HEK293 (cell line): ENCODE measurements at regions not wholly inside any gene's neighbourhood (a gene's known extent, or its start where the extent isn't known, plus 50 kb on each side); places are given as distances from the start of the nearest gene placed in this dataset.

Experiments
- CTCF ChIA-PET: fragments of 350-600 bp; formaldehyde crosslinking; extraction: SDS; loops from one replicate; lab custom pipeline; 2021; ENCODE audit warnings: antibody characterized with exemption; lab: Yijun Ruan, JAX
- POLR2A ChIA-PET: fragments of 300-600 bp; formaldehyde crosslinking; extraction: SDS; loops from one replicate; lab custom pipeline; 2020; ENCODE audit warnings: antibody characterized with exemption, inconsistent platforms; lab: Yijun Ruan, JAX
- H3K27ac ChIP-seq: fragments of 200-500 bp; sonication (Bioruptor generic); 2 replicates; pipeline ENCODE4 v1.5.1; 2014; ENCODE audit warnings: low read depth, low read length, control low read depth, inconsistent platforms; ENCODE audit errors: extremely low read depth
- H3K36me3 ChIP-seq, 2 experiments: fragments of 200-500 bp in 1 of 2; sonication (Bioruptor generic) in 1 of 2; 1 replicate in 1 of 2; 2 replicates in 1 of 2; pipeline ENCODE4 v1.5.1; 2014 to 2017; ENCODE audit warnings: inconsistent platforms in 2 of 2, low read length in 2 of 2; ENCODE audit not compliant: control insufficient read depth in 2 of 2, insufficient read depth in 1 of 2
- H3K4me1 ChIP-seq: fragments of 200-500 bp; sonication (Bioruptor generic); 2 replicates; pipeline ENCODE4 v1.5.1; 2014; ENCODE audit warnings: mild to moderate bottlenecking, low read length, inconsistent platforms; ENCODE audit not compliant: control insufficient read depth, insufficient read depth
- H3K4me3 ChIP-seq: 2 replicates; pipeline ENCODE4 v1.5.1; 2011; ENCODE audit warnings: low read depth, mild to moderate bottlenecking, control low read depth, low read length, moderate library complexity
- H3K9me3 ChIP-seq: fragments of 200-500 bp; sonication (Bioruptor generic); 2 replicates; pipeline ENCODE4 v1.5.1; 2014; ENCODE audit warnings: low read depth, low read length, inconsistent platforms; ENCODE audit not compliant: control insufficient read depth, insufficient read depth
- ATF2 ChIP-seq: fragments of 450-650 bp; formaldehyde crosslinking; IDR thresholded peaks from 2 replicates; pipeline ENCODE4 v1.5.1; 2016; ENCODE audit warnings: missing biosample characterization, missing genetic modification characterization, low read depth
- BCL11A ChIP-seq: fragments of 450-650 bp; formaldehyde crosslinking; IDR thresholded peaks from 2 replicates; pipeline ENCODE4 v1.5.1; 2016; ENCODE audit warnings: low read depth, missing biosample characterization, missing genetic modification characterization
- GLI4 ChIP-seq: fragments of 450-650 bp; formaldehyde crosslinking; IDR thresholded peaks from 2 replicates; pipeline ENCODE4 v1.5.1; 2016; ENCODE audit warnings: missing biosample characterization, missing genetic modification characterization
- MYNN ChIP-seq: fragments of 450-650 bp; formaldehyde crosslinking; IDR thresholded peaks from 2 replicates; pipeline ENCODE4 v1.5.1; 2016; ENCODE audit warnings: missing biosample characterization, missing genetic modification characterization, borderline replicate concordance
- MZF1 ChIP-seq: fragments of 450-650 bp; formaldehyde crosslinking; IDR thresholded peaks from 2 replicates; pipeline ENCODE4 v1.5.1; 2017; ENCODE audit warnings: missing biosample characterization, missing genetic modification characterization, borderline replicate concordance
- PRDM1 ChIP-seq: fragments of 450-650 bp; formaldehyde crosslinking; IDR thresholded peaks from 2 replicates; pipeline ENCODE4; 2016; ENCODE audit warnings: missing biosample characterization, missing genetic modification characterization
- PRDM6 ChIP-seq: fragments of 450-650 bp; formaldehyde crosslinking; IDR thresholded peaks from 2 replicates; pipeline ENCODE4 v1.5.1; 2017; ENCODE audit warnings: missing biosample characterization, missing genetic modification characterization
- WT1 ChIP-seq: fragments of 450-650 bp; formaldehyde crosslinking; IDR thresholded peaks from 2 replicates; pipeline ENCODE4 v1.5.1; 2016; ENCODE audit warnings: missing biosample characterization, missing genetic modification characterization
- YY2 ChIP-seq: fragments of 450-650 bp; formaldehyde crosslinking; IDR thresholded peaks from 2 replicates; pipeline ENCODE4 v1.5.1; 2016; ENCODE audit warnings: missing biosample characterization, missing genetic modification characterization
- ZEB2 ChIP-seq: fragments of 450-650 bp; formaldehyde crosslinking; IDR thresholded peaks from 2 replicates; pipeline ENCODE4 v1.5.1; 2016; ENCODE audit warnings: missing biosample characterization, missing genetic modification characterization
- ZFP37 ChIP-seq: fragments of 450-650 bp; formaldehyde crosslinking; IDR thresholded peaks from 2 replicates; pipeline ENCODE4 v1.5.1; 2016; ENCODE audit warnings: missing biosample characterization, missing genetic modification characterization
- ZNF112 ChIP-seq: fragments of 450-650 bp; formaldehyde crosslinking; IDR thresholded peaks from 2 replicates; pipeline ENCODE4 v1.5.0; 2017; ENCODE audit warnings: missing biosample characterization, missing genetic modification characterization
- ZNF146 ChIP-seq: fragments of 450-650 bp; formaldehyde crosslinking; IDR thresholded peaks from 2 replicates; pipeline ENCODE4 v1.5.1; 2016; ENCODE audit warnings: missing biosample characterization, missing genetic modification characterization
- ZNF155 ChIP-seq: fragments of 450-650 bp; formaldehyde crosslinking; IDR thresholded peaks from 2 replicates; pipeline ENCODE4 v1.5.1; 2016; ENCODE audit warnings: missing biosample characterization, missing genetic modification characterization
- ZNF16 ChIP-seq: fragments of 450-650 bp; formaldehyde crosslinking; IDR thresholded peaks from 2 replicates; pipeline ENCODE4 v1.5.1; 2016; ENCODE audit warnings: low read depth, missing biosample characterization, missing genetic modification characterization
- ZNF184 ChIP-seq: fragments of 450-650 bp; IDR thresholded peaks from 2 replicates; pipeline ENCODE4 v1.5.1; 2018; ENCODE audit warnings: missing biosample characterization, mild to moderate bottlenecking, missing genetic modification characterization
- ZNF223 ChIP-seq: fragments of 450-650 bp; formaldehyde crosslinking; IDR thresholded peaks from 2 replicates; pipeline ENCODE4 v1.5.1; 2016; ENCODE audit warnings: missing biosample characterization, missing genetic modification characterization
- ZNF248 ChIP-seq: fragments of 450-650 bp; formaldehyde crosslinking; IDR thresholded peaks from 2 replicates; pipeline ENCODE4 v1.5.1; 2017; ENCODE audit warnings: missing biosample characterization, missing genetic modification characterization
- ZNF341 ChIP-seq: fragments of 450-650 bp; formaldehyde crosslinking; IDR thresholded peaks from 2 replicates; pipeline ENCODE4; 2016; ENCODE audit warnings: low read depth, missing biosample characterization, missing genetic modification characterization
- ZNF544 ChIP-seq: fragments of 450-650 bp; formaldehyde crosslinking; IDR thresholded peaks from 2 replicates; pipeline ENCODE4 v1.5.0; 2017; ENCODE audit warnings: missing biosample characterization, missing genetic modification characterization
- ZNF560 ChIP-seq: fragments of 450-650 bp; formaldehyde crosslinking; IDR thresholded peaks from 2 replicates; pipeline ENCODE4 v1.5.1; 2017; ENCODE audit warnings: missing biosample characterization, missing genetic modification characterization, borderline replicate concordance
- ZNF561 ChIP-seq: fragments of 450-650 bp; IDR thresholded peaks from 2 replicates; pipeline ENCODE4 v1.5.1; 2018; ENCODE audit warnings: missing biosample characterization, missing genetic modification characterization, borderline replicate concordance
- ZNF580 ChIP-seq: fragments of 450-650 bp; formaldehyde crosslinking; IDR thresholded peaks from 2 replicates; pipeline ENCODE4 v1.5.1; 2016; ENCODE audit warnings: missing biosample characterization, missing genetic modification characterization

GRCh38 chr5:8068078-8068477 lies 199.1 kb downstream of the MTRR start:
- ChIA-PET POLR2A (no interaction called here), CTCF (interaction anchor here (0.7 kb wide), 1 partner anchor 79 kb away, joined by 5 read pairs; no protein-coding TSS in a partner anchor)
- no peak overlapping the region for H3K4me3 ChIP-seq
- no peak for TF ChIP-seq ZNF184 (tag by site-specific recombination)
- no peak for TF ChIP-seq ZNF341 (tag by site-specific recombination)
- no peak for TF ChIP-seq GLI4 (tag by site-specific recombination)
- no peak for TF ChIP-seq ZFP37 (tag by site-specific recombination)
- TF ChIP-seq YY2 (tag by site-specific recombination): no peak
- TF ChIP-seq PRDM6: no peak
- no peaks in the 10 kb centered on the region for H3K9me3 ChIP-seq
- no peak overlapping the region for H3K27ac ChIP-seq
- no peaks in the 10 kb centered on the region for H3K36me3 ChIP-seq
- no peaks in the 10 kb centered on the region for H3K4me1 ChIP-seq

GRCh38 chr5:8070138-8070537 lies 201.2 kb downstream of the MTRR start:
- peak; percentile 74 for TF ChIP-seq ATF2 (tag by site-specific recombination)
- no peak for TF ChIP-seq ZNF248 (tag by site-specific recombination)
- no peak for TF ChIP-seq BCL11A (tag by site-specific recombination)
- no peak for TF ChIP-seq ZNF580 (tag by site-specific recombination)
- TF ChIP-seq ZNF16 (tag by site-specific recombination): no peak
- TF ChIP-seq, all 188 proteins: peak for 1
- no peak overlapping the region for H3K4me3 ChIP-seq
- ChIA-PET POLR2A (no interaction called here), CTCF (interaction anchor here (0.7 kb wide), 1 partner anchor 40 kb away, joined by 3 read pairs; no protein-coding TSS in a partner anchor)
- no peaks in the 10 kb centered on the region for H3K9me3 ChIP-seq
- no peak overlapping the region for H3K27ac ChIP-seq
- no peaks in the 10 kb centered on the region for H3K36me3 ChIP-seq
- H3K4me1 ChIP-seq: no peaks in the 10 kb centered on the region

GRCh38 chr5:8079056-8079455 lies 210.1 kb downstream of the MTRR start:
- H3K4me3 ChIP-seq: no peak overlapping the region
- POLR2A ChIA-PET: no interaction called here
- no peak overlapping the region for H3K27ac ChIP-seq
- no peaks in the 10 kb centered on the region for H3K4me1 ChIP-seq
- H3K9me3 ChIP-seq: no peaks in the 10 kb centered on the region
- H3K36me3 ChIP-seq: no peaks in the 10 kb centered on the region
- TF ChIP-seq ZNF561 (tag by site-specific recombination): no peak
- TF ChIP-seq MYNN (tag by site-specific recombination): no peak
- TF ChIP-seq ZNF146 (tag by site-specific recombination): no peak
- CTCF ChIA-PET: no interaction called here

- H3K9me3 ChIP-seq: no peaks in the 10 kb centered on the region
- H3K27ac ChIP-seq: no peak overlapping the region
- ChIA-PET CTCF (interaction anchor here (0.6 to 0.7 kb wide), 2 partner anchors 92 to 1255 kb away, joined by 3 read pairs; no protein-coding TSS in a partner anchor), POLR2A (no interaction called here)
- no peaks in the 10 kb centered on the region for H3K36me3 ChIP-seq
- TF ChIP-seq ZNF112 (tag by site-specific recombination) (no peak), PRDM1 (tag by site-specific recombination) (no peak), ZNF560 (no peak), MZF1 (tag by site-specific recombination) (no peak), ZNF544 (no peak), ZEB2 (tag by site-specific recombination) (no peak), WT1 (tag by site-specific recombination) (no peak), ZNF248 (tag by site-specific recombination) (no peak), ZNF223 (tag by site-specific recombination) (no peak), ZNF155 (tag by site-specific recombination) (no peak)
- H3K4me3 ChIP-seq: no peak overlapping the region
- H3K4me1 ChIP-seq: no peaks in the 10 kb centered on the region
Observed at GRCh38 chr5:8081179-8081578, 212.2 kb downstream of the MTRR start.
